K562 (cell line): ENCODE measurements at regions not wholly inside any gene's neighbourhood (a gene's known extent, or its start where the extent isn't known, plus 50 kb on each side); places are given as distances from the start of the nearest gene placed in this dataset.

ENCODE experiments used
- ATAC-seq: fragments of 200-7000 bp; cut with Tn5 transposase; 3 replicates; pipeline ENCODE4 v1.9.1; 2020; ENCODE audit warnings: moderate library complexity
- BruUV-seq: library from RNA; stranded (reverse); fragments of 400-500 nt; replicated peaks from 2 replicates; lab custom pipeline; 2021; lab: Mats Ljungman, UMichigan
- CTCF ChIA-PET: fragments of 300-600 bp; formaldehyde crosslinking; extraction: SDS; loops from one replicate; lab custom pipeline; 2021; ENCODE audit warnings: low intra/inter-chr PET ratio; lab: Yijun Ruan, JAX
- POLR2A ChIA-PET: fragments of 300-600, 350-650 bp; sonication (Branson Sonifier 250); formaldehyde crosslinking; extraction: SDS; loops from one replicate; lab custom pipeline; 2021; ENCODE audit warnings: antibody characterized with exemption, inconsistent platforms; lab: Yijun Ruan, JAX
- DNase-seq, 4 experiments: peaks; one replicate each; pipeline versions ENCODE4 v3.0.0 to v3.0.0-alpha.2; 2011 to 2018; ENCODE audit warnings: low spot score in 3 of 4, mixed read lengths in 3 of 4; ENCODE audit errors: extremely low read depth in 1 of 4
- FAIRE-seq: peaks from 2 replicates; lab custom pipeline; 2011; peaks lifted over from hg19 to GRCh38; lab: Jason Lieb, UNC
- H2AFZ ChIP-seq: 2 replicates; pipeline ENCODE4 v1.6.0; 2011; ENCODE audit warnings: low read depth, low read length, control low read depth, inconsistent platforms
- H3K27ac ChIP-seq: fragments of 200-600 bp; 3 replicates; pipeline ENCODE4 v1.8.0; 2011; ENCODE audit warnings: low read depth, mild to moderate bottlenecking, control low read depth, inconsistent platforms, low read length, moderate library complexity, mixed read lengths; ENCODE audit errors: extremely low read depth
- H3K27me3 ChIP-seq, 2 experiments: fragments of 300-600 bp in 1 of 2; 2 replicates in 1 of 2; 3 replicates in 1 of 2; pipeline versions ENCODE4 v1.6.0 to v1.8.0; 2011; ENCODE audit warnings: inconsistent platforms in 2 of 2, low read length in 2 of 2, mild to moderate bottlenecking in 1 of 2, mixed read lengths in 1 of 2, moderate library complexity in 1 of 2; ENCODE audit not compliant: control insufficient read depth in 2 of 2, insufficient read depth in 2 of 2
- H3K36me3 ChIP-seq: fragments of 300-600 bp; 3 replicates; pipeline ENCODE4 v1.8.0; 2011; ENCODE audit warnings: mild to moderate bottlenecking, low read length, inconsistent platforms; ENCODE audit not compliant: control insufficient read depth, insufficient read depth
- H3K4me1 ChIP-seq, 2 experiments: fragments of 200-600 bp in 1 of 2; replicated peaks in 1 of 2; 2 replicates in 1 of 2; 3 replicates in 1 of 2; pipeline versions ENCODE4 v1.5.1 to v1.8.0; 2011; ENCODE audit warnings: inconsistent platforms in 2 of 2, low read length in 2 of 2, mild to moderate bottlenecking in 1 of 2, mixed read lengths in 1 of 2, moderate library complexity in 1 of 2; ENCODE audit not compliant: control insufficient read depth in 2 of 2, insufficient read depth in 2 of 2
- H3K4me2 ChIP-seq: 2 replicates; pipeline ENCODE4 v1.6.1; 2011; ENCODE audit warnings: low read length, control low read depth, inconsistent platforms, mixed read lengths; ENCODE audit not compliant: insufficient read depth
- H3K4me3 ChIP-seq: fragments of 200-600 bp; sonication (generic), shearing (Covaris generic); 2 replicates; pipeline ENCODE4 v1.5.1; 2016; ENCODE audit warnings: control low read depth, inconsistent platforms
- H3K79me2 ChIP-seq: fragments of 200-600 bp; 3 replicates; pipeline ENCODE4 v1.8.0; 2011; ENCODE audit warnings: low read length, inconsistent platforms; ENCODE audit not compliant: control insufficient read depth, insufficient read depth
- H3K9ac ChIP-seq, 2 experiments: 2 replicates each; pipeline versions ENCODE4 v1.6.0 to v1.6.1; 2011; ENCODE audit warnings: low read depth in 2 of 2, low read length in 2 of 2, control low read depth in 1 of 2, inconsistent platforms in 1 of 2, mild to moderate bottlenecking in 1 of 2, mixed read lengths in 1 of 2; ENCODE audit not compliant: insufficient read depth in 1 of 2
- H3K9me1 ChIP-seq: one replicate; pipeline ENCODE4 v1.6.0; 2011; ENCODE audit warnings: inconsistent platforms, mild to moderate bottlenecking, low read length, moderate library complexity; ENCODE audit not compliant: control insufficient read depth, insufficient read depth
- H3K9me3 ChIP-seq: replicated peaks from 2 replicates; pipeline ENCODE4 v1.5.1; 2011; ENCODE audit warnings: low read depth, low read length, inconsistent platforms; ENCODE audit not compliant: control insufficient read depth, insufficient read depth
- H4K20me1 ChIP-seq: replicated peaks from 2 replicates; pipeline ENCODE4 v1.6.1; 2011; ENCODE audit warnings: low read length, inconsistent platforms, mixed read lengths; ENCODE audit not compliant: control insufficient read depth, insufficient read depth
- CHD4 ChIP-seq: fragments of 200-600 bp; sonication (generic); IDR thresholded peaks from 3 replicates; pipeline ENCODE4 v1.6.1; 2012; ENCODE audit warnings: low read depth, mild to moderate bottlenecking, mixed read lengths, low read length, inconsistent platforms; ENCODE audit not compliant: insufficient read depth, insufficient replicate concordance, poor library complexity, severe bottlenecking
- FOXA3 ChIP-seq, 2 experiments: fragments of 450-650 bp in 1 of 2; sonication (generic) in 1 of 2; formaldehyde crosslinking; IDR thresholded peaks in 1 of 2; conservative IDR thresholded peaks in 1 of 2; 2 replicates each; pipeline versions ENCODE4 v1.4.0 to v1.8.0; 2020 to 2022; ENCODE audit warnings: mild to moderate bottlenecking in 2 of 2, missing genetic modification reagents in 1 of 2
- KDM1A ChIP-seq, 2 experiments: fragments of 450-650 bp; IDR thresholded peaks; 2 replicates each; pipeline ENCODE4 v1.6.1; 2016; ENCODE audit warnings: mild to moderate bottlenecking in 2 of 2
- MEF2A ChIP-seq: IDR thresholded peaks from 2 replicates; pipeline ENCODE4 v1.6.1; 2011; ENCODE audit warnings: low read depth, mild to moderate bottlenecking, low read length, moderate library complexity; ENCODE audit not compliant: control insufficient read depth
- SMAD4 ChIP-seq: fragments of 250-450 bp; sonication (Bioruptor Pico); conservative IDR thresholded peaks from 2 replicates; pipeline ENCODE4 v1.8.0; 2021; ENCODE audit warnings: inconsistent platforms, mild to moderate bottlenecking, moderate library complexity
- SP1 ChIP-seq: sonication (generic); formaldehyde crosslinking; IDR thresholded peaks from 2 replicates; pipeline ENCODE4 v1.8.1; 2022; ENCODE audit warnings: mild to moderate bottlenecking, missing genetic modification reagents
- ZBTB12 ChIP-seq: fragments of 250-450 bp; sonication (Bioruptor Pico); IDR thresholded peaks from 2 replicates; pipeline ENCODE4 v1.4.0; 2020
- ZNF121 ChIP-seq: sonication (generic); formaldehyde crosslinking; conservative IDR thresholded peaks from 2 replicates; pipeline ENCODE4 v1.8.0; 2022; ENCODE audit warnings: missing genetic modification reagents
- ZNF143 ChIP-seq: sonication (generic); formaldehyde crosslinking; IDR thresholded peaks from 2 replicates; pipeline ENCODE4 v1.9.0; 2022; ENCODE audit warnings: mild to moderate bottlenecking, missing genetic modification reagents
- ZNF639 ChIP-seq, 2 experiments: fragments of 200-800 bp in 1 of 2; sonication (Bioruptor generic) in 1 of 2; sonication (generic) in 1 of 2; formaldehyde crosslinking in 1 of 2; IDR thresholded peaks in 1 of 2; conservative IDR thresholded peaks in 1 of 2; 2 replicates each; pipeline versions ENCODE4 v1.5.0 to v1.6.1; 2016 to 2020; ENCODE audit warnings: missing compliant biosample characterization in 1 of 2, missing genetic modification characterization in 1 of 2, missing genetic modification reagents in 1 of 2
- WGBS: fragments of 100-300 bp; shearing (Covaris generic); methylation state at CpG from one replicate; pipeline ENCODE4 v1.1.6; 2016; ENCODE audit warnings: low coverage, mixed read lengths; ENCODE audit not compliant: insufficient coverage; ENCODE audit errors: missing lambda C conversion rate; 5-methylcytosine and 5-hydroxymethylcytosine counted together
- in situ Hi-C: fragments of 300-500 bp; cut with MboI; formaldehyde crosslinking; loops from 4 replicates; pipeline ENCODE4 v1.15.0; 2018; ENCODE audit warnings: inconsistent platforms, mixed read lengths
- intact Hi-C: fragments of 100-400 bp; cut with micrococcal nuclease; formaldehyde crosslinking; loops from 2 replicates; pipeline ENCODE4 v1.14.2; 2022
- TF ChIP-seq, protein P1 (sequence below): IDR thresholded peaks from 2 replicates; pipeline ENCODE4 v1.6.1; 2014; ENCODE audit warnings: antibody characterized with exemption
- TF ChIP-seq, protein P2 (sequence below): sonication (generic); formaldehyde crosslinking; IDR thresholded peaks from 2 replicates; pipeline ENCODE4 v1.8.0; 2022; ENCODE audit warnings: mild to moderate bottlenecking, missing genetic modification reagents
- TF ChIP-seq, protein P3 (sequence below): fragments of 250-450 bp; sonication (Bioruptor Pico); IDR thresholded peaks from 2 replicates; pipeline ENCODE4 v1.8.0; 2021; ENCODE audit warnings: mild to moderate bottlenecking, moderate library complexity

- no peak for TF ChIP-seq ZBTB12 (CRISPR knock-in tag)
- no peak for TF ChIP-seq ZNF121 (CRISPR knock-in tag)
These were observed 154.2 kb downstream of the TM9SF2 start (continued) for GRCh38 chr13:99655351-99656091.

DNA sequence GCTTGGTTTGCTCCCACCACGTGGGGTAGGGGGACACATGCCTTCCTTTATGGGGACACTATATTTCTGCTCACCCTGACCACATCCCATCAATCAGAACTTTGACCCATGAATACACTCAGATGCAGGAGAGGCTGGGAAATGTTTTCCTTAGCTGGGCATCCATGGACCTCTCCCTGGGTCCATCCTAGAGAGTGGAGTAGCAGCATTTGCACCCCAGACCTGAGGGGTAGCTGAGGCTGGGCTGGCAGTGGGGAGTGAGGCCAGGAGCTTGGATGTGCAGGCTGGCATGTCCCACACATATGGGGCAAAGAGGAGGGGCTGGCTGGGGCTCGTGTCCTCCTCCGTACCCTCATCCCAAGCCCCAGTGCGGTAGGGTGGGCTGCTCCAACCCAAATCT is 152.8 kb downstream of the TM9SF2 start:
- in situ Hi-C loops, result loop anchor here (25.0 kb wide), 2 partner anchors 583 to 883 kb away; no protein-coding TSS in a partner anchor
- Histone ChIP-seq H2AFZ (no peak overlapping the region), H3K9ac (no peak overlapping the region), H3K79me2 (no peaks in the 10 kb centered on the region), H3K27ac (no peak overlapping the region), H3K4me3 (no peak overlapping the region), H3K9me3 (no peaks in the 10 kb centered on the region), H3K27me3 (peaks cover 0 to 5% of the 10 kb centered on the region in 2 experiments; a peak in 1 of 5 replicates), H3K36me3 (no peaks in the 10 kb centered on the region), H3K4me1 (no peaks in the 10 kb centered on the region; a peak in 2 of 5 replicates), H3K4me2 (no peak overlapping the region), H4K20me1 (peaks cover 33% of the 10 kb centered on the region), H3K9me1 (no peaks in the 10 kb centered on the region)
- intact Hi-C loops, result no loop called here
- WGBS, result 0% methylated on average over 3 of the region's 4 CpGs
- no peak for FAIRE-seq
- POLR2A ChIA-PET, result no interaction called here
- ATAC-seq, result no peak
- no TSS peak for BruUV-seq
- CTCF ChIA-PET, result no interaction called here
- no peak for DNase-seq
- TF ChIP-seq SMAD4 (CRISPR knock-in tag), result no peak
- no peak for TF ChIP-seq KDM1A (IDR thresholded peaks at IDR 0.05)
- TF ChIP-seq, protein P1, sequence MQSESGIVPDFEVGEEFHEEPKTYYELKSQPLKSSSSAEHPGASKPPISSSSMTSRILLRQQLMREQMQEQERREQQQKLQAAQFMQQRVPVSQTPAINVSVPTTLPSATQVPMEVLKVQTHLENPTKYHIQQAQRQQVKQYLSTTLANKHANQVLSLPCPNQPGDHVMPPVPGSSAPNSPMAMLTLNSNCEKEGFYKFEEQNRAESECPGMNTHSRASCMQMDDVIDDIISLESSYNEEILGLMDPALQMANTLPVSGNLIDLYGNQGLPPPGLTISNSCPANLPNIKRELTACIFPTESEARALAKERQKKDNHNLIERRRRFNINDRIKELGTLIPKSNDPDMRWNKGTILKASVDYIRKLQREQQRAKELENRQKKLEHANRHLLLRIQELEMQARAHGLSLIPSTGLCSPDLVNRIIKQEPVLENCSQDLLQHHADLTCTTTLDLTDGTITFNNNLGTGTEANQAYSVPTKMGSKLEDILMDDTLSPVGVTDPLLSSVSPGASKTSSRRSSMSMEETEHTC, result no peak
- no peak for TF ChIP-seq CHD4
- TF ChIP-seq, protein P2, sequence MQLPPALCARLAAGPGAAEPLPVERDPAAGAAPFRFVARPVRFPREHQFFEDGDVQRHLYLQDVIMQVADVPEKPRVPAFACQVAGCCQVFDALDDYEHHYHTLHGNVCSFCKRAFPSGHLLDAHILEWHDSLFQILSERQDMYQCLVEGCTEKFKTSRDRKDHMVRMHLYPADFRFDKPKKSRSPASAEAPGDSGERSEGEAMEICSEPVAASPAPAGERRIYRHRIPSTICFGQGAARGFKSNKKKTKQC, result no peak
- no peak for TF ChIP-seq ZNF639 (CRISPR knock-in tag; conservative IDR thresholded peaks at IDR 0.05 in 1 of 2, IDR thresholded peaks at IDR 0.05 in 1 of 2)
- no peak for TF ChIP-seq ZNF143 (CRISPR knock-in tag)
- TF ChIP-seq, protein P3, sequence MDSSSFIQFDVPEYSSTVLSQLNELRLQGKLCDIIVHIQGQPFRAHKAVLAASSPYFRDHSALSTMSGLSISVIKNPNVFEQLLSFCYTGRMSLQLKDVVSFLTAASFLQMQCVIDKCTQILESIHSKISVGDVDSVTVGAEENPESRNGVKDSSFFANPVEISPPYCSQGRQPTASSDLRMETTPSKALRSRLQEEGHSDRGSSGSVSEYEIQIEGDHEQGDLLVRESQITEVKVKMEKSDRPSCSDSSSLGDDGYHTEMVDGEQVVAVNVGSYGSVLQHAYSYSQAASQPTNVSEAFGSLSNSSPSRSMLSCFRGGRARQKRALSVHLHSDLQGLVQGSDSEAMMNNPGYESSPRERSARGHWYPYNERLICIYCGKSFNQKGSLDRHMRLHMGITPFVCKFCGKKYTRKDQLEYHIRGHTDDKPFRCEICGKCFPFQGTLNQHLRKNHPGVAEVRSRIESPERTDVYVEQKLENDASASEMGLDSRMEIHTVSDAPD, result no peak
- TF ChIP-seq SP1, result no peak
- no peak for TF ChIP-seq FOXA3 (CRISPR knock-in tag; conservative IDR thresholded peaks at IDR 0.05 in 1 of 2, IDR thresholded peaks at IDR 0.05 in 1 of 2)
- no peak for TF ChIP-seq MEF2A
